ENCODE measurements at regions not wholly inside any gene's neighbourhood (a gene's known extent, or its start where the extent isn't known, plus 50 kb on each side); places are given as distances from the start of the nearest gene placed in this dataset.

DNA sequence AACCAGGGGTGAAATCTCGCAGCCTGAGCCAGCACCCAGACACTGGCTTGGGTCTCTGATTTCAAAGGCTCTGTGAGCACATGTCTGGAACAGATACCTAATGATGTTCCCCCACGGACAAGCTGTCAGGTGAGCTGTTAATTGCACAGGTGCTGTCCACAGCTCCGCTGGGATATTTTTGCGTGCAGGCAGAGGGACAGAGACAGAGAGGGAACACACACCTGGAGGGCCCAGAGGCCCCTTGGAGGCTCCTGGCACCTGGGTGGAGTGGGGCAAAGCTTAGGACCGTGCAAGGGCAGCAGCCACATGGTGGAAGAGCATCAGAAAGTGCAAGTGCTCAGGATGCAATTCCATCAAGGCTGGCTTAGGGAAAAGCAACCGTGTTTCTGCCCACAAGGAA is 57.3 kb downstream of the ARL6IP4 start:
- no peak overlapping the region for H3K27ac ChIP-seq

DNA sequence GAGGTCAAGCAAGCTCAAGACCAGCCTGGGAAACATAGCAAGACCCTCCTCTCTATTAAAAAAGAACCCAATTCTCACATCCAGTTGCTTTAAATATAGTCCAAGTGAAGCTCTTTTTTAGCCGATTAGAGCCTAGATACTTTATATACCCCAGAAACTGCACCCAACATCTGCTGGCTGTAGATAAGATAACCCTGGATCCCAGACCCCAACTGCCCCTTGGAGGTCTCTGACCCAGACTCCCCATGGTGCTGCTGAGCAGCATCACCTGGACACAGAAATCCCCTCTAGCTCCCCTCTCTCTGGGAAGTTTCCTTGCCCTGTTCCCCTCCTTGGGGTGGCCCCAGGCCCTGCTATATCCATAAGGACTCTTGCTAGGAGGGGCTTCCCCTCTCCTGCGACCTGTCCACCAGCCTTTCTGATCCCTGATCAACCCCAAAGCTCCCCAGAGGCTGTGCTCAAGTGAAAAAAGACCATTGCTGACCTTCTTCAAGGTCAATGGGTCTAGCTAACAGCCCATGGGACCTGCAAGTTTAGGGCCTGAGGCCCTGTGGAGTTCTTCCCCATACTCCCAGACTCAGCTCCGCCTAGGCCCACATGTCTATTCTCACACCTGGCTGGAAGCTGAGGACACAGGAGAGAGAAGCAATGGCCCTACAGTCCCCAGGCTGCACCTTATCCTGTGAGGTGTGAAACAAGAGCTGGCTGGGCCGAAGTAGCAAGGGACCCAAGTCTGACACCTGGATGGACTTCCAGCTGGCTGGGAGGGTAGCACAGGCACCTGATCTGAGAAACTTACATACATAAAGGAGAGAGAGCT is 56.2 kb downstream of the ARL6IP4 start:
- TF ChIP-seq, protein P1, sequence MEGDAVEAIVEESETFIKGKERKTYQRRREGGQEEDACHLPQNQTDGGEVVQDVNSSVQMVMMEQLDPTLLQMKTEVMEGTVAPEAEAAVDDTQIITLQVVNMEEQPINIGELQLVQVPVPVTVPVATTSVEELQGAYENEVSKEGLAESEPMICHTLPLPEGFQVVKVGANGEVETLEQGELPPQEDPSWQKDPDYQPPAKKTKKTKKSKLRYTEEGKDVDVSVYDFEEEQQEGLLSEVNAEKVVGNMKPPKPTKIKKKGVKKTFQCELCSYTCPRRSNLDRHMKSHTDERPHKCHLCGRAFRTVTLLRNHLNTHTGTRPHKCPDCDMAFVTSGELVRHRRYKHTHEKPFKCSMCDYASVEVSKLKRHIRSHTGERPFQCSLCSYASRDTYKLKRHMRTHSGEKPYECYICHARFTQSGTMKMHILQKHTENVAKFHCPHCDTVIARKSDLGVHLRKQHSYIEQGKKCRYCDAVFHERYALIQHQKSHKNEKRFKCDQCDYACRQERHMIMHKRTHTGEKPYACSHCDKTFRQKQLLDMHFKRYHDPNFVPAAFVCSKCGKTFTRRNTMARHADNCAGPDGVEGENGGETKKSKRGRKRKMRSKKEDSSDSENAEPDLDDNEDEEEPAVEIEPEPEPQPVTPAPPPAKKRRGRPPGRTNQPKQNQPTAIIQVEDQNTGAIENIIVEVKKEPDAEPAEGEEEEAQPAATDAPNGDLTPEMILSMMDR (IDR thresholded peaks at IDR 0.05; ENCODE audit: low read depth, low read length): no peak
- Histone ChIP-seq H3K27me3 (no peaks in the 10 kb centered on the region), H3K4me1 (ENCODE audit: low read depth) (peaks cover 16% of the 10 kb centered on the region), H3K36me3 (no peaks in the 10 kb centered on the region), H3K9me3 (ENCODE audit: low read depth) (no peaks in the 10 kb centered on the region), H3K27ac (no peak overlapping the region), H3K4me3 (no peak overlapping the region)
- DNase-seq (ENCODE audit: low read depth in 1 of 2, low spot score in 1 of 2): no peak

More for the DNA sequence above, 57.3 kb downstream of the ARL6IP4 start:
- Histone ChIP-seq H3K36me3 (no peaks in the 10 kb centered on the region), H3K4me3 (no peak overlapping the region), H3K27me3 (no peaks in the 10 kb centered on the region), H3K4me1 (ENCODE audit: low read depth) (peaks cover 13% of the 10 kb centered on the region), H3K9me3 (ENCODE audit: low read depth) (no peaks in the 10 kb centered on the region)
- TF ChIP-seq, protein P1 (IDR thresholded peaks at IDR 0.05; ENCODE audit: low read depth, low read length): no peak
- no peak for DNase-seq (ENCODE audit: low read depth in 1 of 2, low spot score in 1 of 2)

DNA sequence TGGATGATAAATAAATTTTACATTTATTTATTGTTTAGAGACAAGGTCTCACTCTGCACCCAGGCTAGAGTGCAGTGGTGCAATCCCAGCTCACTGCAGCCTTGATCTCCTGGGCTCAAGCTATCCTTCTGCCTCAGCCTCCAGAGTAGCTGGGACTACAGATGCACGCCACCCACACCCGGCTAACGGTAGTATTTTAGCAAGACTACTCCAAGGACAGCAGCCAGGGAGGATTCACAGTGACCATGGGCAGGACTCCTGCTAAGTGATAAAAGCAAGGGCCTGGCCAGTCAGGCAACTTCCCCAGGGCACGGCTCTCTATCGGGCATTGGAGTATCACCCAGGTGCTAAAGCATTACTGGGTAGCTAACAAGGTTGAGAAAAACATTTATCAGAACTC is 55.4 kb downstream of the ARL6IP4 start:
- H3K9me3 ChIP-seq (ENCODE audit: low read depth): no peaks in the 10 kb centered on the region
- peaks cover 4% of the 10 kb centered on the region for H3K27me3 ChIP-seq
- no peak for DNase-seq (ENCODE audit: low read depth in 1 of 2, low spot score in 1 of 2)
- peaks cover 16% of the 10 kb centered on the region for H3K4me1 ChIP-seq (ENCODE audit: low read depth)
- TF ChIP-seq, protein P1 (IDR thresholded peaks at IDR 0.05; ENCODE audit: low read depth, low read length): no peak
- H3K36me3 ChIP-seq: no peaks in the 10 kb centered on the region
- no peak overlapping the region for H3K27ac ChIP-seq
- no peak overlapping the region for H3K4me3 ChIP-seq

DNA sequence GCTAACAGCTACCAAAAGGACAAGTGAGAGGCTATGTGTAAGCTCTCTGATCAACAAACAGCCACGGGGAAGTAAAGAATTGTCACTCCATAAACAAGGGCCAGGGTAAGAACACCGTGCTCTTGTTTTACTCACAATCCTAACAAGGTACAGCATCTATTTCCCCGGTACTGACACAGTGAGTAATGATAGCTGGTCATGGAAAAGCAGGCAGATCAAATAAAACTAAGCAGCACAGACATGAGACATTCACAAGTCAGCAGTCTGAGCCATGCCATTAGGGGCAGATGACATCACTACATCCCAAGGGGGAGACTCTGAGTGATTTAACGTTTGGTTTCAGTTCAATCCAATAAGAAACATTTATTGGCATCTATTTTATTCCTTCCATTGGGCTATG is 54.4 kb downstream of the ARL6IP4 start:
- DNase-seq (ENCODE audit: low read depth in 1 of 2, low spot score in 1 of 2): peak in 1 of 2 donors; percentile 15
- Histone ChIP-seq H3K9me3 (ENCODE audit: low read depth) (no peaks in the 10 kb centered on the region), H3K4me3 (no peak overlapping the region), H3K27me3 (peaks cover 5% of the 10 kb centered on the region), H3K36me3 (no peaks in the 10 kb centered on the region), H3K4me1 (ENCODE audit: low read depth) (peaks cover 16% of the 10 kb centered on the region), H3K27ac (no peak overlapping the region)
- TF ChIP-seq, protein P1 (IDR thresholded peaks at IDR 0.05; ENCODE audit: low read depth, low read length): no peak

DNA sequence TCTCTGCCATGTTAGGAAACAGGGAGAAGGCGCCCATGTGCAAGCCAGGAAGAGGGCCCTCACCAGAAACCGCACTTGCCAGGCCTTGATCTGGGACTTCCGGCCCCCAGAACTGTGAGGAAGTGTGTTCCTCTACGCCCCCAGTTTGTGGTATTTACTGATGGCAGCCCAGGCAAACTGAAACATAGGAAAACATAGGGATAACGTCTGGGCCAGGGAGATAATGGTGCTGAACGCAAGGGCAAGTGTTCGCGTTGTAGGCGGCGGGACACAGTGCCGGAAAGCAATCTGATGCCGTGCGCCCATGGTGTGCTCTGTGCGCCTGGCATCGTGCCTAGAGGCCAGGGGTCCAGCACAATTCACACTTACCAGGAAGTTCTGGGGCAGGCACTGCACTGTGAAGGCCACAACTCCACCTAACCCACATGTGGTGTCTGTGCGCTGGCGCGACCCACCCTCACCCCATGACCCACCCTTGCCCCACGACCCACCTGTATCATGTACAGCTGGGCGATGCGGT is 53.6 kb downstream of the ARL6IP4 start:
- Histone ChIP-seq H3K9me3 (ENCODE audit: low read depth) (no peaks in the 10 kb centered on the region), H3K4me3 (no peak overlapping the region), H3K36me3 (no peaks in the 10 kb centered on the region), H3K27ac (no peak overlapping the region), H3K27me3 (peaks cover 5% of the 10 kb centered on the region), H3K4me1 (ENCODE audit: low read depth) (peaks cover 16% of the 10 kb centered on the region)
- no peak for DNase-seq (ENCODE audit: low read depth in 1 of 2, low spot score in 1 of 2)
- TF ChIP-seq, protein P1 (IDR thresholded peaks at IDR 0.05; ENCODE audit: low read depth, low read length): no peak
